Activated gamma-delta T cell treated with Interleukin-2 at 50 U/mL for 16 hours (primary cell): ENCODE measurements at regions not wholly inside any gene's neighbourhood (a gene's known extent, or its start where the extent isn't known, plus 50 kb on each side); places are given as distances from the start of the nearest gene placed in this dataset.

Experiments
- DNase-seq: peaks from one replicate; pipeline ENCODE4 v3.0.0-alpha.2; 2020

- DNase-seq = no peak
These were observed 161.3 kb upstream of the PHACTR1 start for GRCh38 chr6:12555267-12555666.

- no peak for DNase-seq
These were observed 160.8 kb upstream of the PHACTR1 start for GRCh38 chr6:12555781-12556180.

GRCh38 chr6:12557765-12558164 is 158.8 kb upstream of the PHACTR1 start:
- DNase-seq = no peak

- no peak for DNase-seq
These were observed 156.3 kb upstream of the PHACTR1 start for GRCh38 chr6:12560315-12560714.

GRCh38 chr6:12566618-12567123 is 149.9 kb upstream of the PHACTR1 start:
- DNase-seq = no peak

GRCh38 chr6:12567682-12568081 is 148.9 kb upstream of the PHACTR1 start:
- DNase-seq = no peak

GRCh38 chr6:12569646-12570045 is 146.9 kb upstream of the PHACTR1 start:
- no peak for DNase-seq

GRCh38 chr6:12570461-12571030 is 146.0 kb upstream of the PHACTR1 start:
- DNase-seq = no peak

GRCh38 chr6:12572896-12573827 is 143.4 kb upstream of the PHACTR1 start:
- no peak for DNase-seq

GRCh38 chr6:12575961-12576360 is 140.6 kb upstream of the PHACTR1 start:
- DNase-seq = no peak

GRCh38 chr6:12576389-12576788 is 140.2 kb upstream of the PHACTR1 start:
- no peak for DNase-seq

- DNase-seq = no peak
These were observed 139.3 kb upstream of the PHACTR1 start for GRCh38 chr6:12577124-12577850.

GRCh38 chr6:12578097-12578496 is 138.5 kb upstream of the PHACTR1 start:
- no peak for DNase-seq

- DNase-seq = no peak
These were observed 137.8 kb upstream of the PHACTR1 start for GRCh38 chr6:12578751-12579150.

GRCh38 chr6:12580290-12580689 is 136.3 kb upstream of the PHACTR1 start:
- no peak for DNase-seq

GRCh38 chr6:12582421-12583110 is 134.0 kb upstream of the PHACTR1 start:
- DNase-seq = no peak

GRCh38 chr6:12584631-12585405 is 131.7 kb upstream of the PHACTR1 start:
- no peak for DNase-seq

- DNase-seq = no peak
These were observed 131.0 kb upstream of the PHACTR1 start for GRCh38 chr6:12585497-12585958.

GRCh38 chr6:12586721-12587480 is 129.7 kb upstream of the PHACTR1 start:
- no peak for DNase-seq

- DNase-seq = no peak
These were observed 125.7 kb upstream of the PHACTR1 start for GRCh38 chr6:12590901-12591300.

- DNase-seq = no peak
These were observed 123.9 kb upstream of the PHACTR1 start for GRCh38 chr6:12592634-12593033.
